ENCODE measurements at regions not wholly inside any gene's neighbourhood (a gene's known extent, or its start where the extent isn't known, plus 50 kb on each side); places are given as distances from the start of the nearest gene placed in this dataset.

- TF ChIP-seq EZH2phosphoT487 (IDR thresholded peaks at IDR 0.05; ENCODE audit: low read depth, severe bottlenecking, unreplicated experiment), result no peak
- TF ChIP-seq EZH2 (IDR thresholded peaks at IDR 0.05; ENCODE audit: borderline replicate concordance), result no peak
- TF ChIP-seq CTCF (IDR thresholded peaks at IDR 0.05; ENCODE audit: poor library complexity), result no peak
Measured at GRCh38 chr3:106687905-106688304, 689.3 kb upstream of the CCDC54 start.
